NCI-H526 treated with DMSO at 0.1 percent for 48 hours (cell line): ENCODE measurements at regions not wholly inside any gene's neighbourhood (a gene's known extent, or its start where the extent isn't known, plus 50 kb on each side); places are given as distances from the start of the nearest gene placed in this dataset.
"Not testable (repeated sequence)": the region's sequence is repeated elsewhere in the genome, so short reads cannot be mapped to it uniquely, and the experiment has no call there.

ENCODE experiments used
- DNase-seq: peaks from one replicate; lab custom pipeline; 2025; lab: John Stamatoyannopoulos, UW

DNA sequence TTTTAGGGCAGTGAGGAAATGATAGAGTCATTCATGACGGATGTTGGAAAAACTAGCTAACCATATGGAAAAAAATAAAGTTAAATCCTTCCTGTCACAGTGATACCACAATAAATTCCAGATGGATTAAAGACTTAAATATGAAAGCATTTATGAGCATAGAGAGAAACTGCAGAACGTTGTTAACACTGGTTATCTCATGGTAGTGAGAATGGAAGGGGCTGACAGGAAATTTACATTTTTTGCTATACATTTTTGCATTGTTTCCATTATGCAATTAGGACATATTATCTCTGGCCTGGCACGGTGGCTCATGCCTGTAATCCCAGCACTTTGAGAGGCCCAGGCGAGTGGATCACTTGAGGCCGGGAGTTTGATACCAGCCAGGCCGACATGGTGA, 130.5 kb upstream of the VOPP1 start:
- not testable (repeated sequence) for DNase-seq

DNA sequence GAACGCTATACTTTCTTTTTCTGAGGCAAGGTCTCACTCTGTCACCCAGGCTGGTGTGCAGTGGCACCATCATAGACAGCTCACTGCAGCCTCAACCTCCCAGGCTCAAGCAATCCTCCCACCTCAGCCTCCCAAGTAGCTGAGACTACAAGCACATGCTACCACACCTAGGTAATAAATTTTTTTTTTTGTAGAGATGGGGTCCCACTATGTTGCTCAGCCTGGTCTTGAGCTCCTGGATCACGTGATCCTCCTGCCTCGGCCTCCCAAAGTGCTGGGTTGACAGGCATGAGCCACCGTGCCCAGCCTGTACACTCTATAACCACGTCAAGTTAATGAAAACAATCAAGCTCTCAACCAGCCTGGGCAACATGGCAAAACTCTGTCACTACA, 127.1 kb upstream of the VOPP1 start:
- not testable (repeated sequence) for DNase-seq

DNA sequence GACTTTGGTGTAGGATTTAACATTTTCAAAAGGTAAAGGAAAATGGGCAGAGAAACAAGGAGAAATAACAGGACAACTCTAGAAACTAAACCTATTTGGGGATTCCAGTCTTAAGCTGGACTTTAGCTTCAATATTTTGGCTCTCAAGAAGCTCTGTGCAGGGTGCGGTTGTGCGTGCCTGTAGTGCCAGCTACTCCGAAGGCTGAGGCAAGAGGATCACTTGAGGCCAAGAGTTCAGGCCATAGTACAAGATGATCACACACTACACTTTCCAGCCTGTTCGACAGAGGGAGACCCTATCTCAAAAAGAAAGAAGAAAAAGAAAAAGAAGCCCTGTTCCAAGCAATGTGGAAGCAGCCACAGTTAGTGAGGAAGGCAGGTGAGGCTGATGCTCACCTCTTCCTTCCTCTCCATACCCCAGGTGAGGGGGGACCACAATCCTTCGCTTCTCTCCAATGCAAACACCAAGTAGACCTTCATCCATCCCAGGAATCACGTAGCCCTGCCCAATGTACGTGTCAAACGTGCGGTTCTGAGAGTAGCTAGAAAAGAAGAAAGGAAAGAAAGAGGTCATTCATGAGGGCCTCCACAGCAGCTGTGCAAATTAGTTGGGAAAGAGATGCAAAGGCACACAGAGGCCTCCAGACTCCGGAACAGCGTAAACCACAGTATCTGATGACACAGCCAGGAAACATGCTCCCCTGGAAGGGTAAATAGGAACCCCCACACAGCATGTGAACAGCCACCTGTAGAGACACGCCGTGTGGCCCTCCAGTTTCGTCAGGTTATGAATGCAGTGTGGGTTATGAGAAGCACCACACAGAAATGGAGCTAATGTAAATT, 126.5 kb upstream of the VOPP1 start:
- DNase-seq, result not testable (repeated sequence)

DNA sequence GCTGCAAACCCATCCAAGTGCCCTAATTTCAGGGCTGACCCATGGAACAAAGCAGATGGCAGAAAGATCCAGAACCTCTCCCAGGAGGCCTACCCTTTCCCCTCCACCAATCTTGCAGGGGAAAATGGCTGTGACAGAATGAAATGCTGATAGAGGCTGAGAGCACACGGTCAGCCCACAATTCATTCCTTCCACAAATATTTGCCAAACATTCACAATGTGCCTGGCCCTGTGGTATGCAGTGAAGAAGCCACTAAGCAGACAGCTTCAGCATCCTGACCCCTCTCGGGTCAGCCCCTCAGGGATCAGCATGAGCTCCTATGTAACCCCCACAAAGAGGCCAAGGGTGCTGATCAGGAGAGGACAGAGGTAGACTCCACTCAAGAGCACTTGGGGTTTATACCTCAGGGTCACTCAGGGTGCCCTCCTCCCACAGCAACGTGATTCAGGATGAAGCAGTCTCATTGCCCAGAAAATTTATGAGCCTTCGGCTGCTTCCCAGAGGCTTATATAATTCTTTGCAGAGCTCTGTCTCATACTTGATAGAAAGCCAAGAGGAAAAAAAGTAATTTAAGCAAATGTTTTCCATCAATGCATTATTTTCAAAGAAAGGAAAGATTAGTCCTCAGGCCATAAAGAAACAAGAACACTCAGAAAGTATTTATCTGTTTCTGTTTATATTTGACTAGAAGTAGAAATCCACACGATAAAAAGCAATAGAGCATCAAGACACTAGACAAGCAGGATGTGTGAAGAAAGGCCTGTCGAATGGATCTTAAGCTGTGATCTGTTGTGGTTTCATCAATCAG, 123.8 kb upstream of the VOPP1 start:
- not testable (repeated sequence) for DNase-seq

DNA sequence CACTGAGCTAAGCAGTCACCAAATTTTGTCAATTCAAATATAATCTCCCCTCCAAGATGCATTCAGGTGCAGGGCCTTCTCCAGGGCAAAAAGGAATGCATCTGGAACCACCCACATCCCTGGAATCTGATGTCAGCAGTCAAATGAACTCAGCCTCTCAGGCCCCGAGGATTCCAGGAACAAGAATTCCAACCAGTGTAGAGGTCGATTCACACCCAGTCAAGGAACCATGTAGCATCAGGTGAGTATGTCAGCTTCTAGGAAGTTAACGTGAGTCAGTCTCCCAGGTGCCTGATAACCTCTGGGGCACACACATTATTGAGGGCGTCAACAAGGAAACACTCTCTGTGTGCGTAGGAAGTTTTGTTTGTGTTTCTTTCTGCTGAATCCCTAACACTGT, 122.2 kb upstream of the VOPP1 start:
- not testable (repeated sequence) for DNase-seq

DNA sequence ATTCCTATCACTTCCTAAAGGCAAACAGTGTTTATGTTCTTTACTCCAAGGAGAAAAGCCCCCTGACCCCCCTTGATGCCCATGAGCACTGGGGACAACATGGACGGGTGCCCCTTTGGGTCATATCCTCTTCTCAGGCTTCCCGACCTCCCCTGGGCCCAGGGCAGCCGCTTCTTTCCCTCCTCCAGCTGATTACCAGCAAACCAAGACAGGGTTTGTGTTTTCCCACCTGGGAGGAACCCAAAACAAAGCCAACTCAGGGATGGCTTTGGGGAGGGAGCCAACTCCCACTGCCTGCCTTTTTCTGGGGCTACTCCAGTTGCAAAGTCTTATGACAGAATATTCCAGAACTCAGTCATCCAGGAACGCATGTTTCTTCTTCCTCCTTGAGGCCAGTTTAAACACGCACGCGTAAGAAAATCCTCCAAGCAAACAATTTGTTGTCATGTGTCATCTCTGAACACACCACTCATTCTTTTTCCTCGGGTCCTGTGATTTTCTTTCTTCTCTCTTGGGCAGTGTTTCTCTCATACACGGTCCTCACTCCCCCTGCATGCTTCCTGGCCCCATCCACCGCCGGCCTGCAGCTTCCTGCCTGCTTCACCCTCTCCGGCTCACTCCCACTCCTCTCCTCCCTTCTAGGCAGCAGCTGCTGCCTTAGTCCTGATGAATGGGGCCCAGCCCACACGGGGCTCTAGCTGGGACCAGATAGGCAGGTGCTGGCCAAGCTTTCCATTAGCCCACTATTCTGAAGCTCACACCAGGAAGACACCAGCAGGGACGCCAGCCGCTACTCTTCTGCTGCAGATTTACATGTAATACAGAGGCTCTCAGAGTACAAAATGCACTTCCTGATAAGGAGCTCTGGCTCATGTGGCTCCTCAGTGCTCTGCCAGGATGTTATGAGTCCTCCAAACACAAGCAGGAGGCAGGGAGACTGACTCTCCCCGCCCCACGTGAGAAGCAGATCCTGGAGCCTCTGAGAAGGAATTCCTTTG, 116.7 kb upstream of the VOPP1 start:
- DNase-seq, result not testable (repeated sequence)

DNA sequence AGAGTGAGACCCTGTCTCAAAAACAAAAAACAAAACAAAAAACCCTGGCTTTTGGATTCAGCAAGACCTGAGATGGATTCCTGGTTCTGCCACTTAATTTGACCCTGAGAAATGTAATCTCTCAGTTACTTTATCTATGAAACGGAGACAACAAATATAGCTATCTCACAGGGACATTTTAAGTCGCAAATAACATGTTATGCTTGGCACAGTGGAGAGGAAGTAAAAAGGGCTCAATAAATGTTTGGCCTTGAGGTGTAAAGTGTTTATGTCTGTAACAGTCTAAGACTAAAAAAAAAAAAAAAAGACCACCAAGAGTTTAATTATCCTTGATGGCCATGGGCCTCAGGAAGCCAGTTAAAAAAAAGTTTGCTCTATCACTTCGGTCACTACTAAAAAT, 116.0 kb upstream of the VOPP1 start:
- not testable (repeated sequence) for DNase-seq

DNA sequence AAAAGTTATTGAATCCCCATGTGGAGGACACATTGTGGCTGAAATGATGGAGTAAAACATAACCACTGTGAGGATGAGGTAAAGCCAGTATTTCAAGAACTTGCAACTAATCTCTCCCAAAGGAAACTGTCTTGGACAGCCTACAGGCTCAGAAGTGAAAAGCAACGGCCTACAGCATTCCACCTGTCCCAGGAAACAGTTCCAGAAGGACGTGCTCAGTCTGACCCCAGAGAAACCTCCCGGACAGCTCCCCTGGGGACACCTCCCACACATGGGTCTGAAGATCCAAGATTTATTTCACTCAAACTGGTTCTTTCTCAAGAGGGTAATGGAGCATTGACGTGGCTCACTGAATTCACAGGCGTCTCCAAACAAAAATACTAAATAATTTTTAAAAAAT, 115.0 kb upstream of the VOPP1 start:
- DNase-seq, result not testable (repeated sequence)

DNA sequence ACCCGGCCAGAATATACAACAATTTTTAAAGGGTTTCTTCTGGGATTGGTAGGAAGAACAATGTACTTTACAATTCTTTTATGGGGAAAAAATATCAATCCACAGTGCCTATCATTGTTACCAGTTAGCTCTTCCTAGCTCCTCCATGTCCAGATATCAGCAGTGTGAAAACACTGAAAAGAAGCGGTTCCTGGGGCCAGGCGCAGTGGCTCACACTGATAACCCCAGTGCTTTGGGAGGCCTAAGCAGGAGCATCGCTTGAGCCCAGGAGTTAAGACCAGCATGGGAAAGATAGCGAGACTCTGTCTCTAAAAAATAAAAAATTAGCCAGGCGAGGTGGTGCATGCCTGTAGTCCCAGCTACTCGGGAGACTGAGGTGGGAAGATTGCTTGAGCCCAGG, 114.5 kb upstream of the VOPP1 start:
- DNase-seq, result not testable (repeated sequence)

DNA sequence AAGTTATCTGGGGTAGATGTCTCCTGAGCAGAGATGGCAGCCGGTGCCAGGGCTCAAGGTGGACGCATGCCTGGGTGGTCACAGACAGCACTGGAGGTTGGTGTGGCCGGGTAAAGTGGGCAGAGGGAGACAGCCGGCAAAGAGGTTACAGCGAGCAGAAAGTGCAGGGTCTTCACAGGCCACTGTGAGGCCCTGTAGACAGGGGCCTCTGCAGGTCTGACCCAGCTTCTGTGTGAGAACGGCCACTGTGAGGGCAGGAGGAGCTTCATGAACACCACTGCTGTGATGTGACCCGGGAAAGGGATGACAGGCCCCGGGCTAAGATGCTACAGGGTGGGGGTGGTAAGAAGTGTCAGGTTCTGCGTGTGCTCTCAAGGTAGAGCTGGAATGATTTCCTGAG, 111.2 kb upstream of the VOPP1 start:
- DNase-seq, result not testable (repeated sequence)

DNA sequence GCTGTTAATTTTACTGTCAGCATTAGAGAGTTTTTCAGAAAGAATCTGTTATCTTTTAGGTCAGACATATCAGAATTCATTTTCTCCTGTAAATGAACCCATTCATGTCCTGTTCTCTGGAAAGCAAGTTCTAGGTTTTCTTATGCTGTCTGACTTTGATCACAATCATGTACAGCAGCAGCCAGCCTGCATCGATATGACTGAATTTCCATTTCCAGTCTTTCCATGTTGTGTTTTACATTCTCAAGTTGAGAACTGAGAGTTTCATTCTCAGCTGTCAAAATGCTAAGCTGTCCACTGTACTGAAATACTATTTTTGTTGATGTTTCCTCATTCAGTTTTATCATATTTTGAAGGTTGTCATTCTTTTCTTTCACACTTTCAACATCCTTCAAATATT, 103.3 kb upstream of the VOPP1 start:
- DNase-seq, result not testable (repeated sequence)

DNA sequence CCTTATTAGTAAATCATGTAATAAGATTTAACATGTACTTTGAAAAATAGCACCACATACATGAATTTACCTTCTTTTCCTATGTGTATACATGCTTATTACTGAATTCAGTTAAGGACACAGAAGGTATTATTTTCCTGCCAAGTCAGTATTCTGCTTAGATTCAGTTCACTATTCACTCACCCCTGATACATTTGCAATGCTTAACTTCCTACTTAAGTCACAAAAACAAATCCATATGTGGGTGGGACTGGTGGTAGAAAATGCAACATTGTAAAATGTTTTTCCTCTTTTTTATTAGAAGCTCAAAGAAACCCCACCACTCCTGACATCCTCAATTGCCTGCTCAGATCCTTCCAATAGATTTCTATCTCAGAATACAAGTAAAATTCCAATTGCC, 101.2 kb upstream of the VOPP1 start:
- not testable (repeated sequence) for DNase-seq

DNA sequence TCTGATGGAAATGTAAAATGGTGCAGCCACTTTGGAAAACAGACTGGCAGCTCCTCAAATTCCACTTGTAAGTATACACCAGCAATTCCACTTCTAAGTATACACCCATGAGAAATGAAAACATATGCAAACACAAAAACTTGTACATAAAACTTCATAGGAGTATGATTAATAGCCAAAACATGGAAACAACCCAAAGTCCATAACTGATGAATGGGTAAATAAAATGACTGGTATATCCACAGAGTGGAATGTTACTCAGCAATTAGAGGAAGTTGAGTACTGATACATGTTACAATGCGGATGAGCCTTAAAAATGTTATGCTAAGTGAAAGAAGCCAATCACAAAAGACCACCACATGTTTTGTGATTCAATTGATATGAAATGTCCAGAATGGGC, 99.8 kb upstream of the VOPP1 start:
- not testable (repeated sequence) for DNase-seq

DNA sequence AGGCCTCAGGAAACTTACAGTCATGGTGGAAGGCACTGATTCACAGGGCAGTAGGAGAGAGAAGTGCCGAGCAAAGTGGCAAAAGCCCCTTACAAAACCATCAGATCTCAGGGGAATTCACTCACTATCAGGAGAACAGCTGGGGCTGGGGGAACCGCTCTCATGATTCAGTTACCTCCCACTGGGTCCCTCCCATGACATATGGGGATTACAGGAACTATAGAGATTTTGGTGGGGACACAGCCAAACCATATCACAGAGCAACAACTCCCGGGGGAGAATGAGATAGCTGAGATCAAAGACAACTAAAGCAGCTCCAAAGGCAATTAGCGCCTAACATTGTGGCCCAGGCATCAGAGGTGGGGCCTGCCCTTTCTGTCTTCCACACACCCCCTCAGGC, 85.4 kb upstream of the VOPP1 start:
- no peak for DNase-seq

DNA sequence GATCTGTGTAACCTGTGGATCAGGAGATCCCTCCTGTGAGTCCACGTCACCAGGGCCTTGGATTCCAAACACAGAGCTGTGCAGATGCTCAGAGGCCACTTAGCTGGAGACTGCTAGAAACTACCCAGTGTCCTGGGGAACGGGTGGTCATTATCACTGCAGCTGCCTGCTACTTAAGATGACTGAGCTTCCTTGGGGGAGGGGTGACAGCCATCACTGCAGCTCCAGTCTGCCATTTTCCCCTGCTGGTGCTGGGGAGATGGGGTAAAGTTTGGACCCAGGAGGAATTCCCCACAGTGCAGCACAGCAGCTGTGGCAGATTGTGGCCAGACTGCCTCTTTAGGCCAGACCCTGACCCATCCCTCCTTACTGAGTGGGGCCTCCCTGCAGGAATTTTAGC, 78.8 kb upstream of the VOPP1 start:
- DNase-seq, result no peak

DNA sequence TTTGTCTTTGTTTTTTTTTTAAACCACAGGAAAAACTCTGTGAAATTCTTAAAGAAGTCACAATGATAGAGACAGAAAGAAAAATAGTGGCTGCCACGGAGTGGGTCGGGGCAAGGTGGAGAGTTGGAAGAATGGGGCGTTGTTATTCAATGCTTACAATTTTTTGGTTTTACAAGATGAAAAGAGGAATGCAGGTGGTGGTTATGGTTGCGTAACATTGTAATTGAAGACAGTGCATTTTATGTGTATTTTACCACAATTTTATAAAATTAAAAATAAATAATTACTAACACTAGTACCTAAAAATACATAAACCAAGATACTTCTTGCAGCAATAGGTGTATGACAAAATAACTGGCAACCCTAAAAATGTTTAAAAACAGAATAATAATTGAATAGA, 76.9 kb upstream of the VOPP1 start:
- no peak for DNase-seq

DNA sequence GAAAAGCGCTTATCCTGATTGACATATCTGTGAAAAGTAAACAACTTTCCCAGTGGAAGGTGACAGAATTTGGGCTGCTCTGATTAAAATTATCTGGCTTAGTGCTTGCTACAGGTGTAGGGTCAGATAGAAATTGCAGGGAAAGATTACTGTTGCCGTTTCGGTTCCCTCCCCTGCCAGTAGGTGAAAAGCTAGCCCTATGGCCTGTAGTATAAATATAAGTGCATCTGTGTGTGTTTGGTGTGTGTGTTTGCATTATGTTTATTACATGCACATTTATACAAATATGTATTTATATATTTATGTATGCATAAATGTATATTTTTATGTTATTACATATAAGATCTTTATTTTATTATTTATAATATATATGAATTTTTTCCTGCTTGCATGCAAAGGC, 72.3 kb upstream of the VOPP1 start:
- no peak for DNase-seq

DNA sequence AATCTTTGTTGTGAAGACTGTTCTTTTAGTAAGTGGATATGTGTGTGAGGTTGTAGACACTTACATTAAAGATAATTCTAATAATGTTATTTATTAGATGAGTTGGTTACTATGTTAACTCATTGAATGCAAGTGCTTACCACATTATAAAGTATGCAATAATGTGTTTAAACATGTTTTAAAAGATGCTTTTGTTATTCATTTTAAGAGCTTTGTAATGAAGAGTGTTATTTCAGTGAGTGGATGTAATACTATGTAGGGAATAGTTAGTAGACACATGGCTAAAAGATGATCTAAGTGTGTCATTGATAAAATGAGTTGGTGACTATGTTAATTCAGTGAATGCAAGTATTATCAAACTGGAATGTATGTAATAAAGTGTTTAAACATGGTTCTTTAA, 70.0 kb upstream of the VOPP1 start:
- DNase-seq, result no peak

DNA sequence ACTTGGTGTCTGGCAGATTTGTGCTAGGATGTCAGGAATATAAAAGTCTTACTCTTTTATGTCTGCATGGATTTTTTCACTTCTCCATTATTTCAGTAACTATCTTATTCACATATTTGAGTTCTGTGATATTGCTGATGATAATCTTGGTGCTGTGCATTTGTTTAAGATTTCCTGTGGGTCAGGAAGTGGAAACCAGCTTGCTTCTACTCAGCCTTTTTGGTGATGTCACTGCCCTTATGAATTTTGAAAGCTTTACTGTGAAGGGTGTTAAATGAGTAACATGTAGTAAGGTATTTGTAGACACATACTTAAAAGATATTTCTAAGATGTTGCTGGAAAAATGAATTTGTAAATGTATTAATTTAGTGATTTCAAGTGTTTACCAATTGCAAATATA, 69.5 kb upstream of the VOPP1 start:
- no peak for DNase-seq

DNA sequence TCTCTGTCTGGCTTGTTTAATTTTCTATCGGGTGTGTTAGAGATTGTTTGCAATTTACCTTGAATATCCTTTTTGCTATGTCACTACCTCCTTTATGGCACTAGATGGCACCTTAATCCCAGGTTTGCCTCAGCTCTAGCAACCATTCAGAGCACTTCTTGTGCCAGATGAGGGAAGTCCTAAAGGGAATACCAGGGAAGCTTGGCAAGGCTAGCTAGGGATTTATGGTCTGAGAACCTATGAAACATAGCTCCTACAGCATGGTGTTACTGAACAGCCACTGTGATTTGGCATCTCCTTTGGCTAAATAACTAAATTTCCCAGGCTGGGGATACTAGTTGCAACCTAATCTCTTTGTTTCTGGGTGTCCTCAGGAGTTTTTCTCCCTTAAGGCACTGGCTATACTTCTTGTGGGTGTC, 69.0 kb upstream of the VOPP1 start:
- peak; percentile 86 for DNase-seq

DNA sequence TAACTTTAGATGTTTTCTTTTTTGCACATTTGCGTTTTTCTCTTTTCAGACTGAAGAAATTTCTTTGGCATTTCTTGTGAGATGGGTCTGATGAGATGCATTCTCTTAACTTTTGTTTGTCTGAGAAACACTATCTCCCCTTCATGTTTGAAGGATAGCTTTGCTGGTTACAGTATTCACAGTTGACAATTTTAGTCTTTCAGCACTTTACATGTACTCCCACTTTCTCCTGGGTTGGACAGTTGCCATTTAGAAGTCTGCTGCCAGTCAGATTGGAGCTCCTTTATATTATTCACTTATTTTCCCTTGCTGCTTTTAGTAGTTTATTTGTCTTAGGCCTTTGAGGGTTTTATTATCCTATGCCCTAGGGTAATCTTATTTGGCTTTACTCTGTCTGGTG, 67.3 kb upstream of the VOPP1 start:
- no peak for DNase-seq
